ENCODE measurements at regions not wholly inside any gene's neighbourhood (a gene's known extent, or its start where the extent isn't known, plus 50 kb on each side); places are given as distances from the start of the nearest gene placed in this dataset.

GRCh38 chr4:173448608-173449379, 49.9 kb upstream of the SCRG1 start:
- Mint-ChIP-seq H3K36me3 (ENCODE audit: low read depth) (peaks cover 8% of the 10 kb centered on the region), H3K4me3 (no peak overlapping the region), H3K27me3 (ENCODE audit: low read depth, poor library complexity) (no peaks in the 10 kb centered on the region), H3K9me3 (no peaks in the 10 kb centered on the region), H3K27ac (peak overlapping the region; percentile 68), H3K4me1 (peaks cover 11% of the 10 kb centered on the region)
- no peak for TF ChIP-seq CTCF (IDR thresholded peaks at IDR 0.05)
- DNase-seq = no peak

Data from nephron progenitor cell (in vitro differentiated cells).